HEK293 (cell line): ENCODE measurements at regions not wholly inside any gene's neighbourhood (a gene's known extent, or its start where the extent isn't known, plus 50 kb on each side); places are given as distances from the start of the nearest gene placed in this dataset.

Experiments
- HOXA7 ChIP-seq: sonication (generic); formaldehyde crosslinking; IDR thresholded peaks from 2 replicates; pipeline ENCODE4 v1.8.1; 2022; ENCODE audit warnings: missing genetic modification reagents, borderline replicate concordance
- TCF7L2 ChIP-seq: IDR thresholded peaks from 2 replicates; pipeline ENCODE4 v1.6.1; 2011; ENCODE audit warnings: low read depth, mild to moderate bottlenecking, inconsistent platforms, low read length, moderate library complexity, borderline replicate concordance
- TRIM28 ChIP-seq: IDR thresholded peaks from 2 replicates; pipeline ENCODE4 v1.6.1; 2011; ENCODE audit warnings: low read length, control low read depth, borderline replicate concordance
- YY1 ChIP-seq: fragments of 450-650 bp; formaldehyde crosslinking; IDR thresholded peaks from 2 replicates; pipeline ENCODE4 v1.5.1; 2018; ENCODE audit warnings: missing biosample characterization, missing genetic modification characterization
- ZIC2 ChIP-seq: fragments of 450-650 bp; formaldehyde crosslinking; IDR thresholded peaks from 2 replicates; pipeline ENCODE4 v1.5.1; 2016; ENCODE audit warnings: missing biosample characterization, missing genetic modification characterization
- ZNF184 ChIP-seq: fragments of 450-650 bp; IDR thresholded peaks from 2 replicates; pipeline ENCODE4 v1.5.1; 2018; ENCODE audit warnings: missing biosample characterization, mild to moderate bottlenecking, missing genetic modification characterization
- ZNF292 ChIP-seq: fragments of 450-650 bp; formaldehyde crosslinking; IDR thresholded peaks from 2 replicates; pipeline ENCODE4 v1.5.1; 2016; ENCODE audit warnings: low read depth, missing biosample characterization, missing genetic modification characterization, borderline replicate concordance
- ZNF530 ChIP-seq: fragments of 450-650 bp; formaldehyde crosslinking; IDR thresholded peaks from 2 replicates; pipeline ENCODE4 v1.5.1; 2016; ENCODE audit warnings: low read depth, missing biosample characterization, missing genetic modification characterization
- ZNF610 ChIP-seq: fragments of 450-650 bp; formaldehyde crosslinking; IDR thresholded peaks from 2 replicates; pipeline ENCODE4 v1.5.1; 2016; ENCODE audit warnings: missing biosample characterization, missing genetic modification characterization, borderline replicate concordance
- ZNF792 ChIP-seq: fragments of 450-650 bp; formaldehyde crosslinking; IDR thresholded peaks from 2 replicates; pipeline ENCODE4 v1.5.1; 2016; ENCODE audit warnings: missing biosample characterization, missing genetic modification characterization
- TF ChIP-seq, protein P1 (sequence below): fragments of 450-650 bp; formaldehyde crosslinking; IDR thresholded peaks from 2 replicates; pipeline ENCODE4 v1.5.1; 2016; ENCODE audit warnings: missing biosample characterization, missing genetic modification characterization
- TF ChIP-seq, protein P2 (sequence below): fragments of 450-650 bp; formaldehyde crosslinking; IDR thresholded peaks from 2 replicates; pipeline ENCODE4 v1.5.1; 2016; ENCODE audit warnings: missing biosample characterization, missing genetic modification characterization, low read depth
- TF ChIP-seq, protein P3 (sequence below): fragments of 450-650 bp; IDR thresholded peaks from 2 replicates; pipeline ENCODE4 v1.5.1; 2018; ENCODE audit warnings: missing biosample characterization, mild to moderate bottlenecking, missing genetic modification characterization
- TF ChIP-seq, protein P4 (sequence below): fragments of 450-650 bp; formaldehyde crosslinking; IDR thresholded peaks from 2 replicates; pipeline ENCODE4 v1.5.1; 2016; ENCODE audit warnings: missing biosample characterization, missing genetic modification characterization

DNA sequence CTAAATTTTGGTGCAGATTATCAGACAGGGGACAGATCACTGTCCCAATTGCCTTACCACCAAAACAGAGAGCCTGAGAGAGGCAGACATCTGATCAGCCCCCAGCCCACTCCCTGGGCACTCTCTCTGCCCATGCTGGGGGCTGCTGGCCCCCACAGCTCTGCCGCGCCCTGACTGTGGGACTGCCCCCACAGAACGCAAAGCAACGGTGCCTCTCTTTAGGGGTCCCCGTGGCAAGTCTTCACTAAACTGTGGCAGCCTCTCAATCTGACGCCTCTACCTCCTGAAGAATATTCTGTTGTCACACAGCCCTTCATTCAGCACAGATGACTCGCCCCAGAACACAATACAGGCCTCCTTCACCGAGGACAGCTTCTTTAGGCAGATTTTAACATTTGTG, 197.4 kb downstream of the ERCC6L2 start:
- TF ChIP-seq ZNF530 (tag by site-specific recombination) (no peak), YY1 (no peak), ZNF610 (tag by site-specific recombination) (no peak), ZNF292 (tag by site-specific recombination) (no peak), ZIC2 (tag by site-specific recombination) (no peak), TRIM28 (no peak), HOXA7 (CRISPR knock-in tag) (no peak), ZNF792 (no peak), ZNF184 (tag by site-specific recombination) (no peak), TCF7L2 (no peak)
- TF ChIP-seq, protein P1, sequence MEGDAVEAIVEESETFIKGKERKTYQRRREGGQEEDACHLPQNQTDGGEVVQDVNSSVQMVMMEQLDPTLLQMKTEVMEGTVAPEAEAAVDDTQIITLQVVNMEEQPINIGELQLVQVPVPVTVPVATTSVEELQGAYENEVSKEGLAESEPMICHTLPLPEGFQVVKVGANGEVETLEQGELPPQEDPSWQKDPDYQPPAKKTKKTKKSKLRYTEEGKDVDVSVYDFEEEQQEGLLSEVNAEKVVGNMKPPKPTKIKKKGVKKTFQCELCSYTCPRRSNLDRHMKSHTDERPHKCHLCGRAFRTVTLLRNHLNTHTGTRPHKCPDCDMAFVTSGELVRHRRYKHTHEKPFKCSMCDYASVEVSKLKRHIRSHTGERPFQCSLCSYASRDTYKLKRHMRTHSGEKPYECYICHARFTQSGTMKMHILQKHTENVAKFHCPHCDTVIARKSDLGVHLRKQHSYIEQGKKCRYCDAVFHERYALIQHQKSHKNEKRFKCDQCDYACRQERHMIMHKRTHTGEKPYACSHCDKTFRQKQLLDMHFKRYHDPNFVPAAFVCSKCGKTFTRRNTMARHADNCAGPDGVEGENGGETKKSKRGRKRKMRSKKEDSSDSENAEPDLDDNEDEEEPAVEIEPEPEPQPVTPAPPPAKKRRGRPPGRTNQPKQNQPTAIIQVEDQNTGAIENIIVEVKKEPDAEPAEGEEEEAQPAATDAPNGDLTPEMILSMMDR (tag by site-specific recombination), result no peak
- TF ChIP-seq, protein P2, sequence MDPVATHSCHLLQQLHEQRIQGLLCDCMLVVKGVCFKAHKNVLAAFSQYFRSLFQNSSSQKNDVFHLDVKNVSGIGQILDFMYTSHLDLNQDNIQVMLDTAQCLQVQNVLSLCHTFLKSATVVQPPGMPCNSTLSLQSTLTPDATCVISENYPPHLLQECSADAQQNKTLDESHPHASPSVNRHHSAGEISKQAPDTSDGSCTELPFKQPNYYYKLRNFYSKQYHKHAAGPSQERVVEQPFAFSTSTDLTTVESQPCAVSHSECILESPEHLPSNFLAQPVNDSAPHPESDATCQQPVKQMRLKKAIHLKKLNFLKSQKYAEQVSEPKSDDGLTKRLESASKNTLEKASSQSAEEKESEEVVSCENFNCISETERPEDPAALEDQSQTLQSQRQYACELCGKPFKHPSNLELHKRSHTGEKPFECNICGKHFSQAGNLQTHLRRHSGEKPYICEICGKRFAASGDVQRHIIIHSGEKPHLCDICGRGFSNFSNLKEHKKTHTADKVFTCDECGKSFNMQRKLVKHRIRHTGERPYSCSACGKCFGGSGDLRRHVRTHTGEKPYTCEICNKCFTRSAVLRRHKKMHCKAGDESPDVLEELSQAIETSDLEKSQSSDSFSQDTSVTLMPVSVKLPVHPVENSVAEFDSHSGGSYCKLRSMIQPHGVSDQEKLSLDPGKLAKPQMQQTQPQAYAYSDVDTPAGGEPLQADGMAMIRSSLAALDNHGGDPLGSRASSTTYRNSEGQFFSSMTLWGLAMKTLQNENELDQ (tag by site-specific recombination), result no peak
- TF ChIP-seq, protein P3, sequence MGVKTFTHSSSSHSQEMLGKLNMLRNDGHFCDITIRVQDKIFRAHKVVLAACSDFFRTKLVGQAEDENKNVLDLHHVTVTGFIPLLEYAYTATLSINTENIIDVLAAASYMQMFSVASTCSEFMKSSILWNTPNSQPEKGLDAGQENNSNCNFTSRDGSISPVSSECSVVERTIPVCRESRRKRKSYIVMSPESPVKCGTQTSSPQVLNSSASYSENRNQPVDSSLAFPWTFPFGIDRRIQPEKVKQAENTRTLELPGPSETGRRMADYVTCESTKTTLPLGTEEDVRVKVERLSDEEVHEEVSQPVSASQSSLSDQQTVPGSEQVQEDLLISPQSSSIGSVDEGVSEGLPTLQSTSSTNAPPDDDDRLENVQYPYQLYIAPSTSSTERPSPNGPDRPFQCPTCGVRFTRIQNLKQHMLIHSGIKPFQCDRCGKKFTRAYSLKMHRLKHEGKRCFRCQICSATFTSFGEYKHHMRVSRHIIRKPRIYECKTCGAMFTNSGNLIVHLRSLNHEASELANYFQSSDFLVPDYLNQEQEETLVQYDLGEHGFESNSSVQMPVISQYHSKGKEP, result no peak
- TF ChIP-seq, protein P4, sequence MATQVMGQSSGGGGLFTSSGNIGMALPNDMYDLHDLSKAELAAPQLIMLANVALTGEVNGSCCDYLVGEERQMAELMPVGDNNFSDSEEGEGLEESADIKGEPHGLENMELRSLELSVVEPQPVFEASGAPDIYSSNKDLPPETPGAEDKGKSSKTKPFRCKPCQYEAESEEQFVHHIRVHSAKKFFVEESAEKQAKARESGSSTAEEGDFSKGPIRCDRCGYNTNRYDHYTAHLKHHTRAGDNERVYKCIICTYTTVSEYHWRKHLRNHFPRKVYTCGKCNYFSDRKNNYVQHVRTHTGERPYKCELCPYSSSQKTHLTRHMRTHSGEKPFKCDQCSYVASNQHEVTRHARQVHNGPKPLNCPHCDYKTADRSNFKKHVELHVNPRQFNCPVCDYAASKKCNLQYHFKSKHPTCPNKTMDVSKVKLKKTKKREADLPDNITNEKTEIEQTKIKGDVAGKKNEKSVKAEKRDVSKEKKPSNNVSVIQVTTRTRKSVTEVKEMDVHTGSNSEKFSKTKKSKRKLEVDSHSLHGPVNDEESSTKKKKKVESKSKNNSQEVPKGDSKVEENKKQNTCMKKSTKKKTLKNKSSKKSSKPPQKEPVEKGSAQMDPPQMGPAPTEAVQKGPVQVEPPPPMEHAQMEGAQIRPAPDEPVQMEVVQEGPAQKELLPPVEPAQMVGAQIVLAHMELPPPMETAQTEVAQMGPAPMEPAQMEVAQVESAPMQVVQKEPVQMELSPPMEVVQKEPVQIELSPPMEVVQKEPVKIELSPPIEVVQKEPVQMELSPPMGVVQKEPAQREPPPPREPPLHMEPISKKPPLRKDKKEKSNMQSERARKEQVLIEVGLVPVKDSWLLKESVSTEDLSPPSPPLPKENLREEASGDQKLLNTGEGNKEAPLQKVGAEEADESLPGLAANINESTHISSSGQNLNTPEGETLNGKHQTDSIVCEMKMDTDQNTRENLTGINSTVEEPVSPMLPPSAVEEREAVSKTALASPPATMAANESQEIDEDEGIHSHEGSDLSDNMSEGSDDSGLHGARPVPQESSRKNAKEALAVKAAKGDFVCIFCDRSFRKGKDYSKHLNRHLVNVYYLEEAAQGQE (tag by site-specific recombination), result no peak
